ENCODE measurements at regions not wholly inside any gene's neighbourhood (a gene's known extent, or its start where the extent isn't known, plus 50 kb on each side); places are given as distances from the start of the nearest gene placed in this dataset.

DNA sequence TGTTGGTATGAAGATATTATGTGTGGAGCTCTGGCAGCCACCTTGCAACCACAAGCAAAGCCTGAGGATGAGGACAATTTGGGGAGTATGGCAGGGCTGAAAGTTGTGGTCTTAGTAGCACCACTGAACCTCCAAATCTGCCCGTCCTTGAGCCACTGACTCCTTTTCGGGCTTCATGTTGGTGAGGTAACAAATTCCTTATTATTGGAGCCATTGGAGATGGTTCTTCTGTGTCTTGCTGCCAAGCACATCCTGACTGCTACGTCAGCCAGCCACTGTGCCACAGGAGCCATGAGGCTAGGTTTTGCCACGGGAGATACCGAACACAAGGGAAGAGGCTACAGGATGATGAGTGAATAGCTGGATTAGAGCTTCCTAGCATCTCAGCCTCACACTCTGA, 201.6 kb downstream of the BMP7 start:
- Histone ChIP-seq H3K27ac (ENCODE audit: low read depth, low read length, poor library complexity, severe bottlenecking) (no peak overlapping the region), H3K4me3 (ENCODE audit: low read depth, low read length, poor library complexity, severe bottlenecking) (no peak overlapping the region), H2AFZ (ENCODE audit: low read length) (no peak overlapping the region), H3K4me1 (ENCODE audit: insufficient read depth, low read length, poor library complexity, severe bottlenecking) (no peaks in the 10 kb centered on the region), H3K79me2 (ENCODE audit: insufficient read depth, low read depth, low read length) (no peaks in the 10 kb centered on the region), H3K36me3 (ENCODE audit: insufficient read depth, low read length) (no peaks in the 10 kb centered on the region), H3K9me2 (ENCODE audit: insufficient read depth, low read length) (no peaks in the 10 kb centered on the region), H3K9me3 (ENCODE audit: low read length) (no peaks in the 10 kb centered on the region), H3K4me2 (ENCODE audit: low read length) (no peak overlapping the region), H4K20me1 (ENCODE audit: insufficient read depth, low read length) (no peaks in the 10 kb centered on the region)
- no peak for DNase-seq (ENCODE audit: low spot score)
- TF ChIP-seq, protein P1, sequence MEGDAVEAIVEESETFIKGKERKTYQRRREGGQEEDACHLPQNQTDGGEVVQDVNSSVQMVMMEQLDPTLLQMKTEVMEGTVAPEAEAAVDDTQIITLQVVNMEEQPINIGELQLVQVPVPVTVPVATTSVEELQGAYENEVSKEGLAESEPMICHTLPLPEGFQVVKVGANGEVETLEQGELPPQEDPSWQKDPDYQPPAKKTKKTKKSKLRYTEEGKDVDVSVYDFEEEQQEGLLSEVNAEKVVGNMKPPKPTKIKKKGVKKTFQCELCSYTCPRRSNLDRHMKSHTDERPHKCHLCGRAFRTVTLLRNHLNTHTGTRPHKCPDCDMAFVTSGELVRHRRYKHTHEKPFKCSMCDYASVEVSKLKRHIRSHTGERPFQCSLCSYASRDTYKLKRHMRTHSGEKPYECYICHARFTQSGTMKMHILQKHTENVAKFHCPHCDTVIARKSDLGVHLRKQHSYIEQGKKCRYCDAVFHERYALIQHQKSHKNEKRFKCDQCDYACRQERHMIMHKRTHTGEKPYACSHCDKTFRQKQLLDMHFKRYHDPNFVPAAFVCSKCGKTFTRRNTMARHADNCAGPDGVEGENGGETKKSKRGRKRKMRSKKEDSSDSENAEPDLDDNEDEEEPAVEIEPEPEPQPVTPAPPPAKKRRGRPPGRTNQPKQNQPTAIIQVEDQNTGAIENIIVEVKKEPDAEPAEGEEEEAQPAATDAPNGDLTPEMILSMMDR (conservative IDR thresholded peaks at IDR 0.05; ENCODE audit: low read length): no peak
- no peak for TF ChIP-seq EZH2phosphoT487 (IDR thresholded peaks at IDR 0.05; ENCODE audit: borderline replicate concordance, low read depth, low read length)
- POLR2A ChIA-PET: no interaction called here
- intact Hi-C loops (cut with micrococcal nuclease; ENCODE audit: unreplicated experiment): no loop called here
- CTCF ChIA-PET (ENCODE audit: unreplicated experiment): no interaction called here
- no TSS peak for BruUV-seq (replicated peaks)

DNA sequence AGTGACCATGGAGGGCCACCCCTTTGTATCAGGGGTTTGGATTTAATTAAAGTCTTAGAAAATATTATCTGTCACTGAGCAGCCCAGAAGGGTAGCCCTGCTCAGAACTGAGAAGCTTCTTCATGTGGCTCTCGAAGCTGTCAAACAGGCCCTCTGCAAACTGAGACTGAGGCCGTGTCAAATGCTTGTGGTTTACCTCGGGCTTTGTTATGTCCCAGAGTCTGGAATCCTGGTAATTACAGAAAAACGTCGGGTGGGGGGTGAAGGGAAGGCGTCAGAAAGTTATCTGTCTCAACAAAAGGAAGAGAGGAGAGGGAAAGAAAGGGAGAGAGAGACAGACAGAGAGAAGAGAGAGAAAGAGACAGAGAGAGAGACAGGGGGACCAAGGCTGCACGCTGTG, 200.8 kb downstream of the BMP7 start:
- H3K4me3 ChIP-seq (ENCODE audit: low read depth, low read length, poor library complexity, severe bottlenecking): no peak overlapping the region
- H3K79me2 ChIP-seq (ENCODE audit: insufficient read depth, low read depth, low read length): no peaks in the 10 kb centered on the region
- H3K9me3 ChIP-seq (ENCODE audit: low read length): no peaks in the 10 kb centered on the region
- H3K27ac ChIP-seq (ENCODE audit: low read depth, low read length, poor library complexity, severe bottlenecking): no peak overlapping the region
- no peak overlapping the region for H2AFZ ChIP-seq (ENCODE audit: low read length)
- no peak for DNase-seq (ENCODE audit: low spot score)
- no peaks in the 10 kb centered on the region for H3K9me2 ChIP-seq (ENCODE audit: insufficient read depth, low read length)
- TF ChIP-seq, protein P1 (conservative IDR thresholded peaks at IDR 0.05; ENCODE audit: low read length): no peak
- no peak for TF ChIP-seq EZH2phosphoT487 (IDR thresholded peaks at IDR 0.05; ENCODE audit: borderline replicate concordance, low read depth, low read length)
- H4K20me1 ChIP-seq (ENCODE audit: insufficient read depth, low read length): no peaks in the 10 kb centered on the region
- no peaks in the 10 kb centered on the region for H3K36me3 ChIP-seq (ENCODE audit: insufficient read depth, low read length)
- ChIA-PET CTCF (ENCODE audit: unreplicated experiment) (no interaction called here), POLR2A (no interaction called here)
- BruUV-seq (replicated peaks): no TSS peak
- intact Hi-C loops (cut with micrococcal nuclease; ENCODE audit: unreplicated experiment): no loop called here
- no peaks in the 10 kb centered on the region for H3K4me1 ChIP-seq (ENCODE audit: insufficient read depth, low read length, poor library complexity, severe bottlenecking)
- no peak overlapping the region for H3K4me2 ChIP-seq (ENCODE audit: low read length)

DNA sequence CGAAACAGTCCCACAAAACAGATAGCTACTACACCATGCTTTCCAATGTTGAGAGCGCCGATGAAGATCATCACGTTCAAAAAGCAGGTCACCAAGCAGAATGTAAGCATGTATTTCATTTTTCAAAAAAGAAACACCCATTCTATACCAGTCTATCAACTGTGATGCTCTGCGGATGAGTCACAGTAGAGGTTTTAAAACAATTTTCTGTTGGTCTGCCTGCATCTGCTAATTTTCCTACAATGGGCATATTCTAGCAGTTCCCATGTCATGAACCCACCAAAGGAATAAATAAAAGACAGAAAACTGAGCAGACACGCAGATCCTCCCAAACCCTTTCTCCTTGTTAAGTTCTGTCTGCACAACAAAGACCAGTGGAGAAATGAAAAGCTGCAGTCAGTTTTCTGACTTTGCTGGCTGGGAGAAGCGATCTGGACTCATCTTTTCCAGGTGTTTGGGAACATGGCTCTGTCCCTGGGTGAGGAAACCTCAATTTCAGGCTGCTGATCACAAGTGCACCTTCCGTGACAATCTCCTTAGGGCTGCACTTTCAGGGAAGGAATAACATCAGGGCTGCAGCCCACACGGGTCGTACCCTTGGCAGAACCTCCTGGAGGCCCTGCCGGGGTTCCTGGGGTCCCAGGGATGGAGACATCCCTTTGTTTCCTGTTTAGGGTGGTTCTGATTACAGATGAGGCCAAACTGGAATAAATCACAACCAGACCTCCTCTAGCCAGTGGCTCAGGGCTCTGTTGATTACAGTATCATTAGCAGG, 200.1 kb downstream of the BMP7 start:
- POLR2A ChIA-PET: interaction anchor here (0.5 kb wide), 1 partner anchor 671 kb away, joined by 3 read pairs; no protein-coding TSS in a partner anchor
- CTCF ChIA-PET (ENCODE audit: unreplicated experiment): no interaction called here

More for the DNA sequence above, 200.1 kb downstream of the BMP7 start:
- no TSS peak for BruUV-seq (replicated peaks)
- H3K9me2 ChIP-seq (ENCODE audit: insufficient read depth, low read length): no peaks in the 10 kb centered on the region
- H2AFZ ChIP-seq (ENCODE audit: low read length): no peak overlapping the region
- H3K4me2 ChIP-seq (ENCODE audit: low read length): no peak overlapping the region
- no peaks in the 10 kb centered on the region for H3K79me2 ChIP-seq (ENCODE audit: insufficient read depth, low read depth, low read length)
- H3K4me3 ChIP-seq (ENCODE audit: low read depth, low read length, poor library complexity, severe bottlenecking): no peak overlapping the region
- no peaks in the 10 kb centered on the region for H3K36me3 ChIP-seq (ENCODE audit: insufficient read depth, low read length)
- H4K20me1 ChIP-seq (ENCODE audit: insufficient read depth, low read length): no peaks in the 10 kb centered on the region
- intact Hi-C loops (cut with micrococcal nuclease; ENCODE audit: unreplicated experiment): no loop called here
- no peak for TF ChIP-seq EZH2phosphoT487 (IDR thresholded peaks at IDR 0.05; ENCODE audit: borderline replicate concordance, low read depth, low read length)
- TF ChIP-seq, protein P1 (conservative IDR thresholded peaks at IDR 0.05; ENCODE audit: low read length): no peak
- DNase-seq (ENCODE audit: low spot score): no peak
- H3K4me1 ChIP-seq (ENCODE audit: insufficient read depth, low read length, poor library complexity, severe bottlenecking): no peaks in the 10 kb centered on the region
- no peaks in the 10 kb centered on the region for H3K9me3 ChIP-seq (ENCODE audit: low read length)
- no peak overlapping the region for H3K27ac ChIP-seq (ENCODE audit: low read depth, low read length, poor library complexity, severe bottlenecking)

Data from OCI-LY7 (cell line).